H9 (cell line): ENCODE measurements at regions not wholly inside any gene's neighbourhood (a gene's known extent, or its start where the extent isn't known, plus 50 kb on each side); places are given as distances from the start of the nearest gene placed in this dataset.

Source experiments
- DNase-seq: peaks from one replicate; pipeline ENCODE4 v3.0.0-alpha.2; 2017
- H2AFZ ChIP-seq: one replicate; pipeline ENCODE4 v1.6.1; 2013; ENCODE audit warnings: mild to moderate bottlenecking, low read length, control low read depth, moderate library complexity
- H2AK5ac ChIP-seq: 2 replicates; pipeline ENCODE4 v1.6.1; 2013; ENCODE audit warnings: low read length, control low read depth, mixed read lengths; ENCODE audit not compliant: insufficient read length
- H2BK120ac ChIP-seq: one replicate; pipeline ENCODE4 v1.6.1; 2013; ENCODE audit warnings: low read depth, mild to moderate bottlenecking, low read length, control low read depth, inconsistent platforms; ENCODE audit not compliant: poor library complexity, severe bottlenecking
- H2BK12ac ChIP-seq: 2 replicates; pipeline ENCODE4 v1.6.1; 2013; ENCODE audit warnings: low read length, control low read depth, mixed read lengths, low read depth; ENCODE audit not compliant: insufficient read length
- H2BK15ac ChIP-seq: 2 replicates; pipeline ENCODE4 v1.6.1; 2013; ENCODE audit warnings: low read depth, low read length, control low read depth
- H2BK20ac ChIP-seq: one replicate; pipeline ENCODE4 v1.6.1; 2013; ENCODE audit warnings: low read depth, mild to moderate bottlenecking, low read length, control low read depth, inconsistent platforms; ENCODE audit not compliant: poor library complexity, severe bottlenecking
- H2BK5ac ChIP-seq: 2 replicates; pipeline ENCODE4 v1.6.1; 2013; ENCODE audit warnings: low read length, control low read depth, mixed read lengths; ENCODE audit not compliant: insufficient read length
- H3K14ac ChIP-seq: 2 replicates; pipeline ENCODE4 v1.6.1; 2013; ENCODE audit warnings: low read length, control low read depth; ENCODE audit not compliant: insufficient read depth
- H3K18ac ChIP-seq: 2 replicates; pipeline ENCODE4 v1.6.1; 2013; ENCODE audit warnings: low read depth, mild to moderate bottlenecking, mixed read lengths, low read length, control low read depth; ENCODE audit not compliant: insufficient read length
- H3K23ac ChIP-seq: 2 replicates; pipeline ENCODE4 v1.6.1; 2013; ENCODE audit warnings: low read length, control low read depth, mixed read lengths, low read depth; ENCODE audit not compliant: insufficient read length
- H3K23me2 ChIP-seq: 2 replicates; pipeline ENCODE4 v1.6.1; 2013; ENCODE audit warnings: low read depth, mild to moderate bottlenecking, mixed read lengths, low read length, control low read depth; ENCODE audit not compliant: insufficient read length, poor library complexity, severe bottlenecking
- H3K27ac ChIP-seq: 2 replicates; pipeline ENCODE4 v1.5.1; 2013; ENCODE audit warnings: low read length, control low read depth, mixed read lengths, low read depth; ENCODE audit not compliant: insufficient read length
- H3K27me3 ChIP-seq: 2 replicates; pipeline ENCODE4 v1.6.1; 2013; ENCODE audit warnings: low read length, control low read depth, inconsistent platforms; ENCODE audit not compliant: insufficient read depth
- H3K4ac ChIP-seq: 2 replicates; pipeline ENCODE4 v1.6.1; 2013; ENCODE audit warnings: low read depth, mild to moderate bottlenecking, control low read depth, inconsistent platforms, low read length, moderate library complexity
- H3K4me1 ChIP-seq: 2 replicates; pipeline ENCODE4 v1.6.1; 2013; ENCODE audit warnings: low read length, control low read depth, inconsistent platforms; ENCODE audit not compliant: insufficient read depth
- H3K4me2 ChIP-seq: 2 replicates; pipeline ENCODE4 v1.6.1; 2013; ENCODE audit warnings: low read length, control low read depth, mixed read lengths; ENCODE audit not compliant: insufficient read length, insufficient read depth
- H3K56ac ChIP-seq: 2 replicates; pipeline ENCODE4 v1.6.1; 2013; ENCODE audit warnings: low read depth, mild to moderate bottlenecking, mixed read lengths, low read length, control low read depth; ENCODE audit not compliant: insufficient read length
- H3K79me1 ChIP-seq: 2 replicates; pipeline ENCODE4 v1.6.1; 2013; ENCODE audit warnings: low read depth, mild to moderate bottlenecking, moderate library complexity, low read length, control low read depth, inconsistent platforms; ENCODE audit not compliant: insufficient read depth, poor library complexity, severe bottlenecking
- H3K79me2 ChIP-seq: 2 replicates; pipeline ENCODE4 v1.6.1; 2013; ENCODE audit warnings: low read length, control low read depth, inconsistent platforms; ENCODE audit not compliant: insufficient read depth
- H3K9ac ChIP-seq: 2 replicates; pipeline ENCODE4 v1.6.1; 2013; ENCODE audit warnings: low read length, control low read depth, mixed read lengths; ENCODE audit not compliant: insufficient read length; ENCODE audit errors: extremely low read depth
- H3K9me3 ChIP-seq: one replicate; pipeline ENCODE4 v1.6.1; 2013; ENCODE audit warnings: low read depth, low read length, inconsistent platforms; ENCODE audit not compliant: control insufficient read depth
- H3T11ph ChIP-seq: one replicate; pipeline ENCODE4 v1.6.1; 2013; ENCODE audit warnings: mild to moderate bottlenecking, low read length, control low read depth, inconsistent platforms
- H4K20me1 ChIP-seq: one replicate; pipeline ENCODE4 v1.6.1; 2013; ENCODE audit not compliant: control insufficient read depth, insufficient read length, insufficient read depth
- H4K5ac ChIP-seq: 2 replicates; pipeline ENCODE4 v1.6.1; 2013; ENCODE audit warnings: low read depth, mild to moderate bottlenecking, mixed read lengths, low read length, control low read depth; ENCODE audit not compliant: insufficient read length
- H4K8ac ChIP-seq: replicated peaks from 2 replicates; pipeline ENCODE4 v1.6.1; 2013; ENCODE audit warnings: low read length, control low read depth, mixed read lengths, low read depth; ENCODE audit not compliant: insufficient read length
- H4K91ac ChIP-seq: 2 replicates; pipeline ENCODE4 v1.6.1; 2013; ENCODE audit warnings: low read depth, mild to moderate bottlenecking, moderate library complexity, mixed read lengths, low read length, control low read depth; ENCODE audit not compliant: insufficient read length
- H3K27ac Mint-ChIP-seq, 3 experiments: 2 replicates in 2 of 3; 3 replicates in 1 of 3; pipeline ENCODE4 v1.8.0; 2020 to 2021; ENCODE audit warnings: mixed read lengths in 3 of 3, mild to moderate bottlenecking in 1 of 3, moderate library complexity in 1 of 3
- H3K27me3 Mint-ChIP-seq: 2 replicates; pipeline ENCODE4 v1.8.0; 2021; ENCODE audit warnings: low read depth, mild to moderate bottlenecking, moderate library complexity, mixed read lengths
- H3K36me3 Mint-ChIP-seq, 3 experiments: 2 replicates in 2 of 3; 3 replicates in 1 of 3; pipeline ENCODE4 v1.8.0; 2020 to 2021; ENCODE audit warnings: low read depth in 3 of 3, mixed read lengths in 3 of 3; ENCODE audit not compliant: insufficient read depth in 1 of 3
- H3K4me1 Mint-ChIP-seq, 2 experiments: 2 replicates each; pipeline ENCODE4 v1.8.0; 2020; ENCODE audit warnings: mixed read lengths in 2 of 2
- H3K4me3 Mint-ChIP-seq, 2 experiments: 2 replicates in 1 of 2; 3 replicates in 1 of 2; pipeline ENCODE4 v1.8.0; 2020 to 2021; ENCODE audit warnings: mild to moderate bottlenecking in 2 of 2, mixed read lengths in 2 of 2, moderate library complexity in 1 of 2
- H3K9me3 Mint-ChIP-seq, 2 experiments: 2 replicates in 1 of 2; 3 replicates in 1 of 2; pipeline ENCODE4 v1.8.0; 2020; ENCODE audit warnings: mild to moderate bottlenecking in 2 of 2, mixed read lengths in 2 of 2, moderate library complexity in 1 of 2
- WGBS: extraction: QIAGEN DNeasy Blood & Tissue Kit; methylation state at CpG from one replicate; pipeline ENCODE4 v1.1.7; 2013; ENCODE audit warnings: missing lambda C conversion rate, low lambda C conversion rate, mixed read lengths; ENCODE audit not compliant: insufficient read length; ENCODE audit errors: extremely low coverage; 5-methylcytosine and 5-hydroxymethylcytosine counted together
- TF ChIP-seq, protein P1 (sequence below): fragments of 200-600 bp; sonication (generic); conservative IDR thresholded peaks from 3 replicates; pipeline ENCODE4 v1.8.0; 2021; ENCODE audit warnings: antibody characterized with exemption, mild to moderate bottlenecking

GRCh38 chr14:54173802-54174201 lies 217.2 kb upstream of the BMP4 start:
- H3K4ac ChIP-seq, result no peak overlapping the region
- H3K56ac ChIP-seq, result no peak overlapping the region
- H2AK5ac ChIP-seq, result no peak overlapping the region
- H2BK5ac ChIP-seq, result no peak overlapping the region
- H2BK120ac ChIP-seq, result no peak overlapping the region
- no peak overlapping the region for H2BK15ac ChIP-seq
- H3K79me1 ChIP-seq, result no peaks in the 10 kb centered on the region
- H2BK20ac ChIP-seq, result no peak overlapping the region
- H2AFZ ChIP-seq, result no peak overlapping the region
- H4K91ac ChIP-seq, result no peak overlapping the region
- H3K23ac ChIP-seq, result no peak overlapping the region
- Mint-ChIP-seq H3K4me1 (peaks cover 6 to 7% of the 10 kb centered on the region in 2 experiments; a peak in 3 of 4 replicates), H3K4me3 (no peak overlapping the region), H3K27me3 (no peaks in the 10 kb centered on the region; the same call in none of the 2 replicates), H3K9me3 (no peaks in the 10 kb centered on the region), H3K27ac (no peak overlapping the region), H3K36me3 (no peaks in the 10 kb centered on the region)
- no peaks in the 10 kb centered on the region for H4K20me1 ChIP-seq
- no peak overlapping the region for H4K5ac ChIP-seq
- no peak overlapping the region for H3T11ph ChIP-seq
- H3K27me3 ChIP-seq, result no peaks in the 10 kb centered on the region
- no peak for DNase-seq
- H3K4me1 ChIP-seq, result no peaks in the 10 kb centered on the region
- no peaks in the 10 kb centered on the region for H3K79me2 ChIP-seq
- H3K27ac ChIP-seq, result no peak overlapping the region
- TF ChIP-seq, protein P1, sequence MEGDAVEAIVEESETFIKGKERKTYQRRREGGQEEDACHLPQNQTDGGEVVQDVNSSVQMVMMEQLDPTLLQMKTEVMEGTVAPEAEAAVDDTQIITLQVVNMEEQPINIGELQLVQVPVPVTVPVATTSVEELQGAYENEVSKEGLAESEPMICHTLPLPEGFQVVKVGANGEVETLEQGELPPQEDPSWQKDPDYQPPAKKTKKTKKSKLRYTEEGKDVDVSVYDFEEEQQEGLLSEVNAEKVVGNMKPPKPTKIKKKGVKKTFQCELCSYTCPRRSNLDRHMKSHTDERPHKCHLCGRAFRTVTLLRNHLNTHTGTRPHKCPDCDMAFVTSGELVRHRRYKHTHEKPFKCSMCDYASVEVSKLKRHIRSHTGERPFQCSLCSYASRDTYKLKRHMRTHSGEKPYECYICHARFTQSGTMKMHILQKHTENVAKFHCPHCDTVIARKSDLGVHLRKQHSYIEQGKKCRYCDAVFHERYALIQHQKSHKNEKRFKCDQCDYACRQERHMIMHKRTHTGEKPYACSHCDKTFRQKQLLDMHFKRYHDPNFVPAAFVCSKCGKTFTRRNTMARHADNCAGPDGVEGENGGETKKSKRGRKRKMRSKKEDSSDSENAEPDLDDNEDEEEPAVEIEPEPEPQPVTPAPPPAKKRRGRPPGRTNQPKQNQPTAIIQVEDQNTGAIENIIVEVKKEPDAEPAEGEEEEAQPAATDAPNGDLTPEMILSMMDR, result no peak
- no peak overlapping the region for H3K14ac ChIP-seq
- H4K8ac ChIP-seq, result no peak overlapping the region
- no peak overlapping the region for H3K4me2 ChIP-seq
- H3K23me2 ChIP-seq, result no peaks in the 10 kb centered on the region
- WGBS, result no CpG with 5 or more reads among the region's 2 CpGs
- no peak overlapping the region for H2BK12ac ChIP-seq
- H3K9me3 ChIP-seq, result no peaks in the 10 kb centered on the region
- no peak overlapping the region for H3K18ac ChIP-seq
- H3K9ac ChIP-seq, result no peak overlapping the region
